ENCODE measurements at regions not wholly inside any gene's neighbourhood (a gene's known extent, or its start where the extent isn't known, plus 50 kb on each side); places are given as distances from the start of the nearest gene placed in this dataset.
"Not testable (repeated sequence)": the region's sequence is repeated elsewhere in the genome, so short reads cannot be mapped to it uniquely, and the experiment has no call there.

DNA sequence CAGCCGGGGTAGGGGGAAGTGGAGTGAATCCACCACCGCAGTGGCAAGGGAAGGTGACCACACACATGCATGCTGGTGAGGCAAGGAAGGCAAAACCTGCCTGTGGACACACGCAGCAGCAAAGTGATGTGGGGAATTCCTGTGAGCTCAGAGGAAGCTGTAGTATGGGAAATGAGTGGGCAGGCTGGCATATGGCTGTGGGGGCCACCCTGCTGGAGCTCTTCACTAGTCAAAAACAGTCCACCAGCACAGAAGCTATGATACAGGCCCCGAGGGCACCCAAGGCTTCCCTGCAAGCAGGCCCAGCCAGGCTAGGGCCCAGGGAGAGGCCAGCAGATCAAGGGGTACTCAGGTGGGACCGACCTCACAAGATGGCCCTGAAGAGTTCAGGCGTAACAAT lies 239.1 kb downstream of the CHM start:
- no peak for DNase-seq

- DNase-seq: not testable (repeated sequence)
Observed at GRCh38 chrX:85772391-85772790, 275.0 kb downstream of the CHM start.

DNA sequence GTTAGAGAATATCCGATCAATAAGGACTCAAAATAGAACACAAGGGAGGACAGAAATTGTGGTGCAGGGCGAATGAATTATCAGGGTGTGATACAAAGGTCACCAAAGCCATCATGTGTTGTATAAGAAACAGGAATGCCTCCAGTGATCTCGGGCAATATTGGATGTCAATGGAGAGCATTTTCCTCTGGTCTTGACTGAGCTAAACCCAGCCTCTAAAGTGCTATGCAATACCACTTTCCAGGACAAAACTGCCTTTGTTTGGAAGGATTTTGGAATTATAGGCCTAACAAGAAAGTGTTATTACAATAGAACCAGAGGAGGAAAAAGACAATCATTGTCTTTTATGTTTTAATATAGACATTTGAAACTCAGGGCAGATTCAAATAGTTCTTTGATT lies 281.7 kb downstream of the CHM start:
- DNase-seq: no peak

DNA sequence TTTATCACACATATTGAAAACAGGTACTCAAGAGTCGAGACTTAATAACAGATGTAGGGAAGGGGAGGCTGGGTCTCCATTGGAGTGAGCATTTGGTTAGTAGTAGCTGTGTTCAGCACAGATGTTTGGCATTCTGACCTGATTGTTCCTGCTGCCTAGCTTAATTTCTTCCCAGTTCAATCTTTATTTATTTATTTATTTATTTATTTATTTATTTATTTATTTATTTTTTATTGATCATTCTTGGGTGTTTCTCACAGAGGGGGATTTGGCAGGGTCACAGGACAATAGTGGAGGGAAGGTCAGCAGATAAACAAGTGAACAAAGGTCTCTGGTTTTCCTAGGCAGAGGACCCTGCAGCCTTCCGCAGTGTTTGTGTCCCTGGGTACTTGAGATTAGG lies 324.3 kb downstream of the CHM start:
- DNase-seq: not testable (repeated sequence)

DNA sequence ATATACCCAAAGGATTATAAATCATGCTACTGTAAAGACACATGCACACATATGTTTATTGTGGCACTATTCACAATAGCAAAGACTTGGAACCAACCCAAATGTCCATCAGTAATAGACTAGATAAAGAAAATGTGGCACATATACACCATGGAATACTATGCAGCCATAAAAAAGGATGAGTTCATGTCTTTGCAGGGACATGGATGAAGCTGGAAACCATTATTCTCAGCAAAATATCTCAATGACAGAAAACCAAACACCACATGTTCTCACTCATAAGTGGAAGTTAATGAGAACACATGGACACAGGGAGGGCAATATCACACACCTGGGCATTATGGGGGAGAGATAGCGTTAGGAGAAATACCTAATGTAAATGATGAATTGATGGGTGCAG lies 323.8 kb upstream of the POF1B start:
- not testable (repeated sequence) for DNase-seq

DNA sequence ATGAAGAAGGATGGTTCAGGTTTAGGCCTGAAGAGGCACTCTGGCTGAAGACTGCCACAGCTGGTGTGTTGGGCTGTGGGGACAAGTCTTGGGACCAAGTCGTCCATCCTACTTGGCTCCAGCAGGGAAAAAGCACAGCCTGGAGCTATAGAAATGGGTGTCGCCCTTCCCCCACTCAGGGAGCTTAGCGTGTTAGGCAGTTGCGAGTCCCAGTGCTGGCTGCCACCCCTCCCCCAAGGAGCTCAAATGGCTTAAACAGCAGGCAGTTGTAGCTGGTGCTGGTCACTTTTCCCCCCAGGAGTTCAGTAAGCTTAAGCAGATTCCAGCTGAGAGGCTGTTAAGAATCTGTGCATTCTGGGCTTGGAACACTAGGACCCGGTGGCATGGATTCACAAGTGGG lies 319.5 kb upstream of the POF1B start:
- no peak for DNase-seq

DNA sequence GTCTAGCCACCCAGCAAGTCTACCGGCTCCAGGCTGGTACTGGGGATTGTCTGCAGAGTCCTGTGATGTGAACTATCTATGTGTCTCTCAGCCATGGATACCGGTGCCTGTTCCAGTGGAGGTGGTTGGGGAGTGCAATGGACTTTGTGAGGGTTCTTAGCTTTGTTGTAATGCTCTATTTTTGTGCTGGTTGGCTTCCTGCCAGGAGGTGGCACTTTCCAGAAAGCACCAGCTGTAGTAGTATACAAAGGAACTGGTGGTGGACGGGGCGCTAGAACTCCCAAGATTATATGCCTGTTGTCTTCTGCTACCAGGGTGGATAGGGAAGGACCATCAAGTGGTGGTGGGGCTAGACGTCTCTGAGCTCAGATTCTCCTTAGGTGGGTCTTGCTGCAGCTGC lies 306.4 kb upstream of the POF1B start:
- DNase-seq: no peak

DNA sequence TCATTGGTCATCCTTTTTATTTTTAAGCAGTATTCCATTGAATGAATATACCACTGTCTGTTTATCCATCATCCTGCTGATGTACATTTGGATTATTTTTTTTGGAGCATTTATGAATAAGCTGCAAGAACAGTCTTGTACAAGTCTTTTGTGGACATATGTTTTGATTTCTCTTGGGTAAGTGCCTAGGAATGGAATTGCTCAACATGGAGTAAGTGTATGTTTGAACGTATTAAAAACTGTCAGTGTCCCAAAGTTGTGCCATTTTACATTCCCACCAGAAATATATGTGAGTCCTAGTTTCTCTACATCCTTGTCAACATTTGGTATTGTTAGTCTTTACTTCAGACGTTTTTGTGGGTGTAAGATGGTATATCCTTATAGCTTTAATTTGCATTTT lies 287.0 kb upstream of the POF1B start:
- no peak for DNase-seq

GRCh38 chrX:85663970-85664369 lies 284.5 kb upstream of the POF1B start:
- not testable (repeated sequence) for DNase-seq

DNA sequence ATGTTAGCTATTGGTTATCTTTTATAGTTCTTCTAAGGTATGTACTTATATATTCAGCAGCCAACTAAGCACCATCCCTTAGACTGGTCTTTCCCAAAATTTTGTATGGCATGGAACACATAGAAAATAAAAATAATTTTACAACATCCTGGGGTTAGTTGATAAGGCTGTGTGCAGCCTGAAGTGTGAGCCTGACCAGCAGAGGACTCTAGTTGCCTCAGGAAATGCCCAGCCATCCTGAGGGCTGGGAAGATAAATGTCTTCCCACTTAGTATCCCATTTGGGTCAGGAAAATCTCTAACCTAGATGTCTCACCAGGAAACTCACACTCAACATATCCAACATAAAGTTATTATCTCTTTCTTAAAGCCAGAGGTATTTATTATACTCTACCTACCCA lies 251.4 kb upstream of the POF1B start:
- DNase-seq: no peak

- DNase-seq: no peak
Observed at GRCh38 chrX:85627363-85627762, 247.9 kb upstream of the POF1B start.

GRCh38 chrX:85622635-85623034 lies 243.2 kb upstream of the POF1B start:
- DNase-seq: no peak

DNA sequence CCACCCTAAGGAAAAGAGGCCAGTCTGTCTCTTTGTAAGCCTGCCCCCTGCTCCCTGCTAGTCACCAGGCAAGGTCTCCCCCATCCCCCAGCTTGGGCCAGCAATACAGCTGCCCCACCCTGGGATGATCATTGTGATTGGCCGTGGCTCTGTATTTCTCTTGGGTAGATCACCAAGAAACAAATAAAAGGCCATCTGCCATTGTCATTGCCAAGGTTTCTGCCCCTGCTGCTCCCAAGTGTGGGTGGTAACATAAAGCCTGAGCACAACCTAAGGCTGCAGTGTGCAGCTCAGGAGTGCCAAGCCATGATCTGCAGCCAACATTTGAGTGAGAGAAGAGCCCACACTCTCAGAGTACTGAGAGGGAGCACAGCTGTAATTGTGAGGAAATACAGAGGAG lies 241.0 kb upstream of the POF1B start:
- DNase-seq: no peak

- DNase-seq: no peak
Observed at GRCh38 chrX:85619962-85620361, 240.5 kb upstream of the POF1B start.

DNA sequence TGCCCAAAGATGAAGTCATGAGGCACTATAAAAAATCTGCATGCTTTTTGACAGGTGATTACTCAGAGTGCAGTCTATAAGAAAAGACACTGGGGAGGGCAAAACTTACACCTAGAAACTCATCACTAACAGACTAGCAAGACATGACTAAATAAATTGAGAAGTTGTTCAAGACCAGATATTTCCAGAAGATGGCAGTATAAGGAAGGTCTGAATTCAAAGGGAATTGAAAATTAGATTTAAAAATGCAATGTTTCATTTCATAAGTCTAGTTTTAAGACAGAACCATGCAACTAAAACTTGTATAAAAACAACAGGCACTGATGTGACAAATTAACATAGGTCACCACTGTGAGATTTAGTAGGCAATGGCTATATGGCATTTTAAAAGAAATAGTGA lies 232.5 kb upstream of the POF1B start:
- peak; percentile 23 for DNase-seq

- DNase-seq: no peak
Observed at GRCh38 chrX:85592980-85593379, 213.5 kb upstream of the POF1B start.

DNA sequence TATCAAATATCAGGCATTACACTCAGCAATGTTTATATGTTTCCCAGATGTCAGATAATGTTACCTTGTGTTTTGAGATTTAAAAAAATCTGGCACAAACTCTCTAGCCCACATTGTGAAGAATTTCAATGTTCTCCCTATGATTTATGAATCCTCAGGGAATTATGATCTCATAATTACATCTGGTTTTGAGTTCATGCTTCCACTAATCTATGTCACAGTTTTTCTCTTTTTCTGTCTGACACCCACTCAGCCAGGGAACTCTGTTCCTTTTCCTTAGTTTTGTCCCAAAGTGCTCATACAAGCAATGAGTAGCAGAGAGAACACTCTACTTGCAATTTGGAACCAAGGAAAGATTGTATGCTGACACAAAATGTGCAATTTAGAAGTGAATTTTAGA lies 212.1 kb upstream of the POF1B start:
- DNase-seq: no peak

DNA sequence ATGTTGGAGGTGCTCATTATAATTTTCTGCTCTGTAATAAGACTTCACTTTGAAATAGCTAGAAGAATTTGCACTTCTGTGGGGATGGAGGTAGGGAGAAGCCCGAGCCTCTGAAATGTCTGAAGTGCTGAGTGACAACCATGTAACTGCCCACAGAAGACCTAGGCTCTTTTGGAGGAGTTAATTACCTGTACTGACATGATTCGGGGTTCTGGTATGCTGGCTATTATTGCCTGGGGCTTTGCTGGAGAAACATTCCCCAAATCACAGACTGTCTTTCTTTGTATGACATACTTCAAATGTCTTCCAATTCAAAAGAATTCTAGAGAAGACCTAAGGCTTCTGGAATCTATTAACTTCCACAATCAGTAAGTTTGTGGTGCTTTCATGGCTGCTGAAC lies 211.2 kb upstream of the POF1B start:
- no peak for DNase-seq

DNA sequence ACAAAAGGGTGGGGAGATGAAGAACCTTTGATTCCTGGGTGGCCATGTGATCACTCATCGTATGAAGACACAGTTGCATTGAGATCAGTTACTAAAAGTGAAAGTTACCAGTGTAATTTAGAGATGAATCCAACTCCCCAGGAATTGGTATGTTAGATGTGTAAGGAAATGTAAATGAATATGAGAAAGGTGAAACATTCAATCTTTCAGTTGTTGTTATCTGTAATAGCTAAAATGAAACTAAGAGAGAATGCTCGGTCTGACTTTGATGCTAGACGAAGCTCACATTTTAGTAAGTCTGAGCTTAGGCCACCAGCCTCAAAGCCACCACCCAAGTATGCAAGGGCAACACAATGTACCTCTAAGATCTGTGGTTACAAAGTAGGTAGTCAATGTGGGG lies 194.3 kb upstream of the POF1B start:
- no peak for DNase-seq

DNA sequence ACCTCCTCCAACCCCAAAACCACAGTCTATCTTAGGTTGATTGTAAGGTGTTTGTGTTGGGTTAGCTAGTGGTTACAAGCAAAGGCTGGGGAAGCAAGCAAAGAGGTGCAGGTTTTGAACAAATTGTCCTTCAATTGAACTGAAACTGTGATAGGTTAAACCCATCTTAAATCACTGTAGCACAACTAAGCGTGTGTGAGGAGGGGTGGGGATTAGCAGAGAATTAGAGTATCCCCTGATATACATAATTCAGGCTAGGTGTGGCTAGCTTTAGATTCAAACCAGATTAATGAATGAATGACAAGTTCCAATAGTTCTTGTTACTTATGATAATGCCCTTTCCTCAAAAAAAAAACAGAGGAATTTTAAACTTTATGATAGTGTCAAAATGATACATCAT lies 191.0 kb upstream of the POF1B start:
- DNase-seq: no peak

DNA sequence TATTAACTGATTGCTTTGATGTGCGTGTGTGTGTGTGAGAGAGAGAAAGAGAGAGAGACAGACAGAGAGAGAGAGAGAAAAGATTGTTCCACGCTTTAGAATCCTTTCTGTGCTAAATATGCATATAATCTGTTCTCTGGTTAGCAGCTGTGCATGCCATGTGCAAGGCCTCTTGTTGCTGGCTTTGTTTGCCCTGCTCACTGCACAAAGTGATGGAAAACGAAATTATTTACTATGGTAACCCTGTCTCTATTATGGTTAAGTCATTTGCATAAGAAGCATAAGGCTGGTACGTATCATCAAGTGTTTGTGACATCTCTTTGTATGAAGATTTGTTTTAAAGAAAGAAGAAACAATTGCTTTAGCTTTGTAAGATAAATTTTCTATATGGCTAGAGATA lies 190.2 kb upstream of the POF1B start:
- DNase-seq: no peak

GRCh38 chrX:85569096-85569495 lies 189.6 kb upstream of the POF1B start:
- no peak for DNase-seq

- DNase-seq: no peak
Observed at GRCh38 chrX:85561231-85561630, 181.8 kb upstream of the POF1B start.

- DNase-seq: peak; percentile 7
Observed at GRCh38 chrX:85544609-85545008, 165.1 kb upstream of the POF1B start.

- no peak for DNase-seq
Observed at GRCh38 chrX:85543866-85544265, 164.4 kb upstream of the POF1B start.

- not testable (repeated sequence) for DNase-seq
Observed at GRCh38 chrX:85529141-85529540, 149.7 kb upstream of the POF1B start.
